ENCODE measurements at regions not wholly inside any gene's neighbourhood (a gene's known extent, or its start where the extent isn't known, plus 50 kb on each side); places are given as distances from the start of the nearest gene placed in this dataset.
"Not testable (repeated sequence)": the region's sequence is repeated elsewhere in the genome, so short reads cannot be mapped to it uniquely, and the experiment has no call there.

DNA sequence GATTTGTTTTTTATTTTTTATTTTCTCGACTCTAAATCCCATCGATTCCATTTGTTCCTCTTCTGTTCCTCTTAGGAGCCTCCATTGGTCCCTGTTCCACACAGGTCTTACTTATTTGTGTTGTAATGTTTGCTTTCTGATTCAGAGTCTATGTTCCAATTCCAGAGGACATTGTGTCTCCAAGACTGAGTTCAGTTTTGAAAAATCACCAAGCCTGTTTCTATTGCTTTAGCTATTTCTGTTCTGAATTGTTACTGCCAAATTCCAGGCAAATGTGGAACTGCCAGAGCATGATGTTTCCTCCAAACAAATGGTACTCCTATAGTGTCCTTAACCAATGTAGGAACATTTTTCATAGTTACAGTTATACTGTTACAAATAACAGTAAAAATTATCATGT is 270.9 kb upstream of the SPTLC3 start:
- no peak for DNase-seq (ENCODE audit: low spot score)

DNA sequence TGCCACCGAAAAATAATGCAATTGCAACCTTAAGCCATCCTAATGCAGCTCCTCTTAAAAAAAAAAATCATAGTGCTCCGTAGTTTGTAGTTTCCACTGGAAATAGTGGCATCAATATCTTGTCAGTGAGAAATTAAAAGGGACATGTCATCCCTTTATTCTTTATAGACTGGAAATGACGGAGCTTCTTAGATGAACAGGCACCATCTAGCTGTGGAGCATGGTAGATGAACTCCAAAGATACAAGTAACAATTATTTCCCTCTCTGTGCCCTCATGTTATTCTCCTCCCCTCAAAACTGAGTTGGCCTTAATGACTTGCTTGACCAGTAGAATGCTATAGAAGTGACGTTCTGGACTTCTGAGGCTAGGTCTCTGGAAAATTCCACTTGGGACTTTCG is 268.1 kb upstream of the SPTLC3 start:
- no peak for DNase-seq (ENCODE audit: low spot score)

DNA sequence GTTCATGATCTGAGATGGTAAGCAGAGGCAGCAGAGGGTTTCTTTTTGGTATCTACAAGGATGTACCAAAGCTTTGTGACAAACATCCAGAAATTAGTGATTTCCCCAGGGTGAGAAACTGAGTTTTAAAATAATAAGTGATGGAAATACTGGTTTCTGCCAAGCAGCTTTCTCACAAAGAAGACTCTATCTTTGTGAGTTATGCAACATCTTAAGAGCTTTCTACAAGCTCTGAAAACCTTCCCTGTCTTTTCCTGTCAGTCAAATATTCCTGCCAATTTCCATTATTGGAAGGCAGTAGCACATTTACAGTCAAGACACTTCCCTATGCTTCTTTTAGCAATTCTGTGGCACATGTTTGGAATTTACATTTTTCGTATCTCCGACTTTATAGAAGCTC is 264.7 kb upstream of the SPTLC3 start:
- DNase-seq (ENCODE audit: low spot score), result no peak

DNA sequence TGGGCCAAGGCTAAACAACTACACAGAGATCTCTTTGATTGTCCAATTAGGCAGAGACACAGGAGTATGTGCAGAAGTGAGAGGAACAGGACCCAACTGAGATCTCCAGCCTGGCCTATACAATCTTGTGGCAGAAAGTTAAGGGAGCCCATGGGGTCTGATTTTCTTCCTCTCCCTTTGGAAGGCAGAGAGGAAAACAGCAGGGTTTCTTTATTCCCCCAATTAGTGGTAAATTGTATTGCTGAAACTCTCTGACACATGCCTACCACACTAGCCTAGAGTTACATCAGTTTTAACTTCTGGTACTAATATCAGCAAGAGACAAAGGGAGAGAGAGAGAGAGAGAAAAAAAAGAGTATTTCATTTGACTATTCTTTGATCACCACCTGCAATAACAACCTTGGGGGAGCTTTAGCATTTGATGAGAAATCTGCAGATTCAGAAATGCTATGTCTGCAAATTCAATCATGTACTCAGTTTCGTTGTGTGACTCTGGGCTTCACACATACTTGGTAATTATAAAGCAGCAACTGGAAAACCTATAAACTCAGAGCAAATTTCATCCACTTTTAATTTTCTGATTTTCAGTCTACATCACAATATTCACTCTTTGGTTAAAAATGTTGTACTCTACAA is 260.3 kb upstream of the SPTLC3 start:
- no peak for DNase-seq (ENCODE audit: low spot score)

DNA sequence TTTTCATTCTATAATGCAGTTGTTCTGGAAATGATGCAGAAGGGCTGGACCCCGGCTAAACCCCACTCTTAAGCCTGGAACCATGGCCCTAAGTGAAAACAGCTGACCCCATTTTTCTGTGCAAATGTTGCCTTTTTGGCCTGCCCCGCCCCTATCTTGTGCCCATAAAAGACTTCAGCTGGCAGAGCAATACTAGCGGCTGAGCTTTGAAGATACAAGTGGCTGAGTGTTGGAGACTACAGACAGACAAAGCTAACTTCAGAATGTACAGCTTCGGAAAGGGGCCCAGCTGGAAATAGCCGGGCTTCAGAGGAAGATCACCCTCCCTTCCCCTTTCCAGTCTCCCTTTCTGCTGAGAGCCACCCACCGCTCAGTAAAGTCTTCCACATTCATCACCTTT is 258.6 kb upstream of the SPTLC3 start:
- DNase-seq (ENCODE audit: low spot score), result no peak

DNA sequence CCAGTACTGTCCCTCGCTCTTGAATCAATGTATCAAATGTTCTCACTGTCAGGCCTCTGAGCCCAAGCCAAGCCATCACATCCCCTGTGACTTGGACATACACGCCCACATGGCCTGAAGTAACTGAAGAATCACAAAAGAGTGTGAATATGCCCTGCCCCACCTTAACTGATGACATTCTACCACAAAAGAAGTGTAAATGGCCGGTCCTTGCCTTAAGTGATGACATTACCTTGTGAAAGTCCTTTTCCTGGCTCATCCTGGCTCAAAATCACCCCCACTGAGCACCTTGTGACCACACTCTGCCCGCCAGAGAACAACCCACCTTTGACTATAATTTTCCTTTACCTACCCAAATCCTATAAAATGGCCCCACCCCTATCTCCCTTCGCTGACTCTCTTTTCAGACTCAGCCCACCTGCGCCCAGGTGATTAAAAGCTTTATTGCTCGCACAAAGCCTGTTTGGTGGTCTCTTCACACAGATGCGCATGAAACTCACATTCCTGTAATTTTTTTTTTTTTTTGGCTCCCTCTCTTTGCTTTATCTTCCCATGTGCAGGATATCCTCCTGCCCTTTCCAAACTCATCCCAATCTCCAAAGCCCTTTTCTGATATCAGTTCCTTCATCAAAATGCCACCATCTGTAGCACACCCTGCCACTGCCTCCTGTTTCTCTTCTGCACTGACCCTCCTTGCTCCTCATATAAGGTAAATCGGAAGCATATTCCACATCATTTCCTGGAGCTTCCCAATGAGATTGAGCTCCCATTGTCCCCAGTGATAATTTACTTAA is 255.7 kb upstream of the SPTLC3 start:
- DNase-seq (ENCODE audit: low spot score), result not testable (repeated sequence)

DNA sequence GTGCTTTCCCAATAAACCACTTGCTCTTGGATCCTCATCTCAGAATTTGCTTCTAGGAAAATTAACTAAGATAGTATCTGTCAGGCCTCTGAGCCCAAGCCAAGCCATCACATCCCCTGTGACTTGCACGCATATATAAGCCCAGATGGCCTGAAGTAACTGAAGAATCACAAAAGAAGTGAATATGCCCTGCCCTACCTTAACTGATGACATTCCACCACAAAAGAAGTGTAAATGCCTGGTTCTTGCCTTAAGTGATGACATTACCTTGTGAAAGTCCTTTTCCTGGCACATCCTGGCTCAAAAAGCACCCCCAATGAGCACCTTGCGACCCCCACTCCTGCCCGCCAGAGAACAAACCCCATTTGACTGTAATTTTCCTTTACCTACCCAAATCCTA is 255.0 kb upstream of the SPTLC3 start:
- not testable (repeated sequence) for DNase-seq (ENCODE audit: low spot score)

DNA sequence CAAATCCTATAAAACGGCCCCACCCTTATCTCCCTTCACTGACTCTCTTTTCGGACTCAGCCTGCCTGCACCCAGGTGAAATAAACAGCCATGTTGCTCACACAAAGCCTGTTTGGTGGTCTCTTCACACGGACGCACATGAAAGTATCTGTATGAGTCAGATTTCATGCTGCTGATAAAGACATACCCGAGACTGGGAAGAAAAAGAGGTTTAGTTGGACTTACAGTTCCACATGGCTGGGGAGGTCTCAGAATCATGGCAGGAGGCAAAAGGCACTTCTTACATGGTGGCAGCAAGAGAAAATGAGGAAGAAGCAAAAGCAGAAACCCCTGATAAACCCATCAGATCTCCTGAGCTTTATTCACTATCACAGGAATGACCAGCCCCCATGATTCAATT is 249.3 kb upstream of the SPTLC3 start:
- not testable (repeated sequence) for DNase-seq (ENCODE audit: low spot score)

DNA sequence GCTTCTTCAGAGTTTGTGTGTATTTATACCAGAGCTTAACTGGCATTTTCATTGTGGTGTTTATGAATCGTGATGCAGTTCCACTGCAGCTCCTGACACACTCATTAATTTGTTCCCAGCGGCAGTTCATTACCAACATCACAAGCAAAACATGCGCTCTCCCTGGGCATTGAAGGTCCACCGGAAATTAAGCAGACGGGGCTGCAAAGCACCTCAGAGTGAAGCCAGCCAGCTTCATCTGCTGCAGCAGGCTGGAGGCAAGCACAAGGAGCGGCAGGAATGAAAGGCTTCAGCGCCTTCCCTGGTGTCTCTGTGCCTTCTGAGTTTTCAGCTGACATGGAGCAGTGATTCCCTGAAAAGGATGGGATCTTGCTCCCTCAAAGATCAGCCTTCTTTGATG is 246.0 kb upstream of the SPTLC3 start:
- no peak for DNase-seq (ENCODE audit: low spot score)

DNA sequence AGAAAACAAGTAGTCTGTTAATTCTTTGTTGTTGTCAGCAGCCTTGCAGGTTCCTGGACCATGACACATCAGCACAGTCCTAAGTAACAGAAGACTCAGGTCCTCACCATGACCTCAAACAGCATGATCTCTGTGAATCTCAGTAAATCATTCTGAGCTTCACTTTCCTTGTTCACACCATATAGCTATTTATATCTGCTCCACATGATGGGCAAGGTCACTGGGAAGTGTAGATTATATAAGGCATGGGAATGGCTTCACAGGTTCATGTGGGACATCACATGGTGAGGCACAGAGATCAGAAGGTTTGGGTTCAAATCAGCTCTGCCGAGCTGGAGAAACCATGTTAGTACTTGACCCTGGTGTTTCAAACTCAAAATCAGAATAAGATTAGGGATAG is 245.4 kb upstream of the SPTLC3 start:
- no peak for DNase-seq (ENCODE audit: low spot score)

DNA sequence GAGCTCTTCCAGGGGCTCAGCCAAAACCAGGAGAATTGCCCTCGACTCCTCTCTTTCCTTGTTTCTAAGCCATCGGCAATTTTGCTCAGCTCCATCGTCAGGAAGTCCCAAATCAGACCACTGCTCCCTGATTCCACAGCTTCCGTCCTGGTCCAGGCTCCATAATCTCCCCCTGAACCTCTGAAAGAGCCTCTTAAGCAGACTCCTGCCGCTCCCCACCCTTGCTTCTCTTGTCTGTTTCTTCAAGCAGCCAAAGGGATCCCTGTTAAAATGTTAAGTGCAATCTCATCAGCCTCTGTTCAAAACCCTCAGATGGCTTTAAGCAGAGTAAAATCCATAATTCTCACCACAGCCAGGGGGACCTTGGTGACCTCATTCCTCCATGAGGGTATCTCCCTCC is 244.7 kb upstream of the SPTLC3 start:
- DNase-seq (ENCODE audit: low spot score), result no peak

DNA sequence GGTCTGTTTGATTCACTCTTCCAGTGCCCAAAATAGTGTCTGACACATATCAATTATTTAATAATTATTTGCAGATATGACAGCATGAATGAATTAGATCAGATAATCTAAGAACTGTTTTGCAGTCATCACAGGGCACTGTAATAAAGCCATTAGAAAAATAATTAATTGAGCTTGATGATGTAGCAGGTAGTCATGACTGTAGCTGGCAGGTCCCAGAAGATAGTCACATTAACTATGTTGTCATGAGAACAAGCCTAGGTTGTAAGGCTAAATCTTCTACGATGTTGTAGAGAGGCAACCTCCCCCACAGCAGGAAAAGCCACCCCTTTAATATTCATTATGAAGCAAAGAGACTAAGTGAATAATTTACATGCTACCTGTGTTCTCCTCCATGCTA is 243.9 kb upstream of the SPTLC3 start:
- no peak for DNase-seq (ENCODE audit: low spot score)

DNA sequence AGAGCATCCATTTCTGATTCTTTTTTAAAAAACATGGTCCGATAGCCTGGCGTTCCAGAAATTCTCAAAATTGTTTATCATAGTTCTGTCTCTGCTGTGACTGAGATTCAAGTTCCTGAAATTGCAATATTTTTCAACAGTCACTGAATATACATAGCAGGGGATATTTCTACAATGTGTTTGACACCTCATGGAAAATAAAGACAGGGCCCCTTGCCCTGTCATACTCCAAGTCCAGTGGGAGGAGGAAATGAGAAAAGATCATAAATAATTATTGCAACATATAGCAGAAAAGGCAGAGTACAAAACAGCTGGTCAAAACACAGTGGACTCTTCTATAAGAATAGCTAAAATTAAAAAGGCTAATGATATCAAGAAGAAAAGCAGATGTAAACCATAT is 234.8 kb upstream of the SPTLC3 start:
- no peak for DNase-seq (ENCODE audit: low spot score)

DNA sequence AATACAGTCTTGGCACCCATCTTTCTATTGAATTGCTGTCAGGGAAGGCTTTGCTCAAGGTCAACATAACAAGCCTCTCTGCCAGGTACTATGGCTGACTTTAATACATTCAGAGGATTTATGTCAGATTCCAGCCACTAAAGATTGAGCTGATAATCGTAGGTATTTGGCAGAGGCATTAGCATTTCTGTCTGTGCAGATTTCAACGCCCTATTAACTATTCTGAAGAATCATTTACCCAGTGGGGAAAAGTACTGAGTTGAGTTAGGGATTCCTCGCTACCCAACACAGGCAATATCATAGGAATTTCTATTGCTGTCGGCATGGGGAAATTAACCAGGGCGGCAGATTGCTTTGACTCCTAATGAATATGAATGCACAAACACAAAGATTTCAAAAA is 233.7 kb upstream of the SPTLC3 start:
- no peak for DNase-seq (ENCODE audit: low spot score)

DNA sequence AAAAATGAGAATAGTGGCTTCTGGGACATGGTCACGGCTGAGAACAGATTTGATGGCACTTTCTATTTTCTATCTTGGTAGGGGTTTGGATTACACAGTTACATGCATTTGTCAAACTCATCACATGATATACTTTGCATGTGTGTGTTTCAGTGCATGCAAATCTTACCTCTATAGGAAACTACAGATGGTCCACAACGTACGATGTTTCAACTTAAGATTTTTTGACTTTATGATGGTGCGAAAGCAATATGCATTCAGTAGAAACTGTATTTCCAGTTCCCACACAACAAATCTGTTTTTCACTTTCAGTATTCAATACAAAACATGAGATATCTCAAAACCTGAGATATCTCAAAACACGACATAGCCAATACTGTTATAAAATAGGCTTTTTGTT is 231.8 kb upstream of the SPTLC3 start:
- no peak for DNase-seq (ENCODE audit: low spot score)

DNA sequence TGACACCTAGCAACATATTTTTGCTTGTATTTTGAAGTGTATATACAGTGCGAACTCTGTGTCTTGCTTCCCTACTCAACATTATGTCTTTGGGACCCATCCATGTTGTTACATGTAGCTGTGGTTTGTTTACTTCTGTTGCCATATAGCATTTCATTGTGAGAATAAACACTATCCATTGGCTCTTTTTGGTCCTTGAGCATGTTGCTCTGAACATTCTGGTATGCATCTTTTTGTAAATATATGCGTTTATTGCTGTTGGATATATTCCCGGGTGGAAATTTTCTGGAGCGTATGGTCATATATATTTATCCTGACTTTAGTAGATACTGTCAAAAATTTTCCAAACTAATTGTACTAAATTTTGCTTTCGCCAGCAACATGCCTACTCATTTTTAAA is 222.5 kb upstream of the SPTLC3 start:
- DNase-seq (ENCODE audit: low spot score), result no peak

DNA sequence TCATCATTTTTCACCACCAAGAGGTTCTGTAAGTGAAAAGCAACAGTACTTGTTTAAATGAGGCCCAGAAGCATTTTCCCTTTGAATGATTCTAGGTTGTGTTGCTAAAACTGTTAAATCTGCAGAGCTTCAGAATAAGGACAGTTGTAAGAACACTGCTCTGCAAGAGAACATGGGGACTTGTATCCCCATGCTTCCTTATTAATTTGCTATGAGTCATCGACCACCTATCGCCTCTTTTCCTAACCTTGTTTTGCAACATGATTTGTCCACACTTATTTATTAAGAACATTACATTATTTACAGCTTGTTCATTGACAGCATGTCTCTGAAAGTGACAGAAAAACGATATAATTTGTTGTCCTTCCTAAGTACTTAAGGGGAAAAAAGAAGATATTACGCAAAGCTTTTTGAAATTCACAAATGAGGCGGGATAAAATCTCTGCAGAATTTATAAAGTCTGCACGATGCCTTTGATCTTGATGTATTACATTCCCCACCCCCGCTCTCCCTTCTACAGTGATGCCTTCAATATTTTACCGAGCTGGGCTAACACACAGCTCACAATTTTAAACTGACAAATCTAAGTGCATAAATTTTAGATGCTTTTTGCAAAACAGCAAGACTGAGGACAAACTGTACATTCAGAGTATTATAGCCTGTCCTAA is 220.0 kb upstream of the SPTLC3 start:
- peak; percentile 20 for DNase-seq (ENCODE audit: low spot score)

DNA sequence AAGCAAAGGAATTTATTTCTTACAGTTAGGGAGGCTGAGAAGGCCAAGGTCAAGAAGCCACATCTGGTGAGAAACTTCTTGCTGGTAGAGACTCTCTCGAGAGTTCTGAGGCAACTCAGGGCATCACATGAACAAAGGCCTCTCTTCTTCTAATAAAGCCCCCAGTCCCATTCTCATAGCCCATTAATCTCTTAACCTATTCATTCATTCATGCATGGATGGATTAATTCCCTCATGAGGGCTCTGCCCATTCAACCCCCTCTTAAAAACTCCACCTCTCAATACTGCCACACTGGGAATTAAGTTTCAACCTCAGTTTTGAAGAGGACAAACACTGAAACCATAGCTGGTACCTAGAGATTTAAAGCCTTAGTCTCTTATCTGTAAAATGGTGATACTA is 217.9 kb upstream of the SPTLC3 start:
- no peak for DNase-seq (ENCODE audit: low spot score)

DNA sequence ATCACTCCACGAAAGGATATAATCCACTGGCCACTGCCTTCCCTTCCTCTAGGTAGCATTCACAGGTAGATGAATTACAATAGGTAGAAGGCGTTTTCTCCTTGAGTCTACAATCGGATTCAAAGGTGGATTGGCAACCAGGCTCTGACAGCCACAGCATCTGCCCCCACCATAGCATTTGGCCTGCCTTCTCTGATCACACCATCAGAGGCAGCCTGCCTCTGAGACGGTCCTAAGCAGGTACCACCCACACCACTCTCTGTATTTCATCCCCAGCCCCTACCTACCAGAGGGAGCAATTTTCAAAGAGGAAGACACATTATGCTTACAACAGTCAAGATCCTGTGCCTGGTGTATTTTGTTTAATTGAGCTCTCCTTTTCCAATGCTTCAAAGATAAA is 210.5 kb upstream of the SPTLC3 start:
- no peak for DNase-seq (ENCODE audit: low spot score)

DNA sequence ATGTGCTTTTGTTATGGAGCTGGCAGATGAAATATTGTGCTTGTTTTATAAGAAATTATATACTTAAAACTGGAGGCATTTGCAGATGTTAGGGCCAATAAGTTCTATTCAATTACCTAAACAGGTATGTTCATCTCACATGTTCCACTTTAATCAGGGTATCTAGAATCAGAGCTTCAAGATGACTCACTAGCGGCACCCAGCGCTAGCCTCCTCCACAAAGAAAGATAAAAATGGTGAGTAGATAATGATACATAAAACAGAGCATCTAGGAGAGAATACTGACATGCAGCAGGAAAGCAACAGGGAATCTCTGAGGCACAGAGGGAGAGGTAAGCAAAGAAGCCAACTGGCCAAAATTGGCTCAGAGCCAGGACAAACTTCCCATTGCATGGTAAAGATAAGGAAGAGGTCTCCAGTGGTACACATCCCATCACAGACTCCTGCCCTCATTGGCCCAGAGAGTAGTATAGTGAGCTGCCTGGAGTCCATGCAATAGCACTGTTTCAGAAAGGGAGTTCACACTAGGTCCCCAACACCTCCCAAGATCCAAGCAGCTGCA is 200.7 kb upstream of the SPTLC3 start:
- DNase-seq (ENCODE audit: low spot score), result no peak

DNA sequence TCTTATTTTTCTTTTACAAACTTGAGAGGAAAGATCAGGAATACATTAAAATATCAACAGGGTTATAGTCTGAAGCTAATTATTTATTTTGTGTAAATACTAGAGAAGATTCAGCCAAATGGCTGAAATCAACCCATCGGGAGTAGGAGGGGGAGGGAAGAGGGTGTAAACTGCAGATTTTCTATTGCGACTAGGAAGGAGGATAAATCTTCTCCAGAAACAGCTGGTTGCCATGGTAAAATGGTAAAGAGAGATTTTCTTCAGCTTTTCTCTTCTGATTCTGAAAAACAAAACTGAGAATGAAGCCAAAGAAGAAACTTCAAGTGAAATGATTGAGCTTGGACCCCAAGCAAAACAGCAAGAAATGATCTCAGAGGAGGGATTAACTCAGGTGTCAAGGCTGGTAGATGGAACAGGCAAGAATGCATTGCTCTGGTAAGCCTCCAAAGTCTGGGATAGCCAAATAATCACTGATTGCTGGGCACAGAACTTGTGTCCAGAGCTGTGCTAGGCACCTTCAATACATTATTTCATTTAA is 193.5 kb upstream of the SPTLC3 start:
- DNase-seq (ENCODE audit: low spot score), result no peak

DNA sequence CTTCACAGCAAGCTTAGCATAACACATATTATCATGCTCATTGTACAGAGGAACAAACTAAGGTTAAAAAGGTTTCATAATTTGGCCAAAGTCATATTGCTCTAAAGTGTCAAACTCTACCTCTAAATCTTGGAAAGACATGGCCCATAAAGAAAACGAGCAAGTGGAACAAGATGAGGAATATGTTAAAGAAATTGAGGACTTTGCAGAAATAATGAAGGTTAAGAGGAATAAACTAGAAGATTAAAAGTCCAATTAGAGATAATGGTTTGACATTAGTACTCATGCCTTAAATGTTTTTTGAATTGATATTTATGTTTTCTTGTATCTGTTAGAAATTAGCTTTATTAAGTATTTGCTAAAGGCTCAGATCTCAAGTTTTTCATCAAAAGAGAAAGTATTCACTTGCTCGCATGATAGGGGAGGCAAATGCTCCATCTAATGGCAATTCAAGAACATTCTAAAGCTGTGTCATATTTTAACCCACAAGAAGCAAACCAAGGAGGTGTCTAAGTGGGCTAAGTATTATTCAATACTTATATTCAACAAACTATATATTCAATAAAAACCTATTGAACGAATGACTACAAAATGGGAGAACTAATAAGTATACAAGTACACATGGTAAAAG is 192.9 kb upstream of the SPTLC3 start:
- DNase-seq (ENCODE audit: low spot score), result no peak

Data from putamen (tissue), 1 donor.